SJSA1 (cell line): ENCODE measurements at regions not wholly inside any gene's neighbourhood (a gene's known extent, or its start where the extent isn't known, plus 50 kb on each side); places are given as distances from the start of the nearest gene placed in this dataset.
"Not testable (repeated sequence)": the region's sequence is repeated elsewhere in the genome, so short reads cannot be mapped to it uniquely, and the experiment has no call there.

Experiments used
- DNase-seq, 2 experiments: peaks; one replicate each; pipeline ENCODE4 v3.0.0-alpha.2; 2015 to 2020; ENCODE audit warnings: low spot score in 2 of 2, low read depth in 1 of 2
- H3K27ac ChIP-seq: fragments of 250-450 bp; sonication (Bioruptor Pico); 2 replicates; pipeline ENCODE4 v1.5.1; 2020; ENCODE audit warnings: mild to moderate bottlenecking, moderate library complexity
- H3K27me3 ChIP-seq: fragments of 250-450 bp; sonication (Bioruptor Pico); replicated peaks from 2 replicates; pipeline ENCODE4 v1.5.1; 2020; ENCODE audit warnings: mild to moderate bottlenecking, moderate library complexity
- H3K36me3 ChIP-seq: fragments of 250-450 bp; sonication (Bioruptor Pico); 2 replicates; pipeline ENCODE4 v1.5.1; 2020; ENCODE audit warnings: mild to moderate bottlenecking
- H3K4me1 ChIP-seq: fragments of 250-450 bp; sonication (Bioruptor Pico); replicated peaks from 2 replicates; pipeline ENCODE4 v1.6.1; 2021; ENCODE audit warnings: mild to moderate bottlenecking
- H3K4me3 ChIP-seq: fragments of 250-450 bp; sonication (Bioruptor Pico); 2 replicates; pipeline ENCODE4 v1.5.1; 2020; ENCODE audit warnings: mild to moderate bottlenecking
- H3K9me3 ChIP-seq: fragments of 250-450 bp; sonication (Bioruptor Pico); replicated peaks from 2 replicates; pipeline ENCODE4 v1.5.1; 2020; ENCODE audit warnings: mild to moderate bottlenecking

DNA sequence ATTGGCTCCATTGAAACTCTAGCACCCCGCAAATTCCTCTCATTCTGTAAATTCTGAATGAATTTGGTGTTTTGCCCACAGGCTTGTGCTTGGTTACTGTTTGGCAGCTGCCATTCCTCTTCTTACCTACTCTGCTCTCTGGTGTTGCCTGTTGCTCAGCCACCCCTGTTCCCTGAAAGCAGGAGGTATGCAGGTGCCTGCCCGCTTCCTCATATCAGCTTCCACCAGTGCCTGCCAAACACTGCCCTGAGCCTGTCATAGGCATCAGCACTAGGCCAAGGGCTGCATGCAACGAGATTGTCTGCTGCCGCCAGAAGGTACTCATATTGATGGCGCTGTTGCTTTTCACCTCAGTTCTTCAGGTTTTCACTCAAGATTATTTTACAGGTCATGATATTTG is 978.1 kb downstream of the C4orf33 start:
- no peak overlapping the region for H3K27ac ChIP-seq
- no peaks in the 10 kb centered on the region for H3K27me3 ChIP-seq
- no peak overlapping the region for H3K4me3 ChIP-seq
- DNase-seq: no peak
- peaks cover 5% of the 10 kb centered on the region for H3K4me1 ChIP-seq
- H3K36me3 ChIP-seq: no peaks in the 10 kb centered on the region
- no peaks in the 10 kb centered on the region for H3K9me3 ChIP-seq

DNA sequence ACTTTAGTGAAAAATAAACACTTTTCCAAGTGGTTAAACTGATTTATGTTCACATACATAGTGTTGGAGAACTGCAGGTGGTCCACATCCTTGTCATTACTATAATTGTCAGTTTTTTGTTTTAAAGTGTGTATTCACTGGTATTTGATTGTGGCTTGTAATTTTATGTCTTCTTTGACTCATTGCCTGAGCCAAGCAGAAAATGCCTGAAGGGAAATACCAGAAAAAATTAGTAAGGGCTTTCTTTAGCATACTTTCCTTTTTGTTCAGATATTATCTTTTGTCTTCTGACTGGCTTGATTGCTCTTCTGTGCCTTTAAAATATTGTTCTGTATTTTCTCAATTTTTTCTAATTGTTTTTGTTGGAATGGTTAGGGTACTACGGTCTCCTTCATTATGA is 981.3 kb downstream of the C4orf33 start:
- Histone ChIP-seq H3K27me3 (no peaks in the 10 kb centered on the region), H3K4me1 (peaks cover 5% of the 10 kb centered on the region), H3K27ac (no peak overlapping the region), H3K9me3 (no peaks in the 10 kb centered on the region), H3K4me3 (no peak overlapping the region), H3K36me3 (no peaks in the 10 kb centered on the region)
- peak in 1 of 2 experiments; percentile 37 for DNase-seq

DNA sequence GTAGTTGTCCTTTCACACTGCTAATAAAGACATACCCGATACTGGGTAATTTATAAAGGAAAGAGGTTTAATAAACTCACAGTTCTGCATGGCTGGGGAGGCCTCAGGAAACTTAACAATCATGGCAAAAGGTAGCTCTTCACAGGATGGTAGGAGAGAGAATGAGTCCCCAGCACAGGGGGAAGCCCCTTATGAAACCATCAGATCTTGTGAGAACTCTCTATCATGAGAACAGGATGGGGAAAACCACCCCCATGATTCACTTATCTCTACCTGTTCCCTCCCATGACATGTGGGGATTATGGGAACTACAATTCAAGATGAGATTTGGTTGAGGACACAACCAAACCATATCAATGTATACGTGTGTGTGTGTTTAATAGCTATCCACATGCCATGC is 983.1 kb downstream of the C4orf33 start:
- H3K27me3 ChIP-seq, H3K27ac ChIP-seq, H3K4me1 ChIP-seq, DNase-seq, H3K4me3 ChIP-seq, H3K36me3 ChIP-seq, H3K9me3 ChIP-seq: not testable (repeated sequence)

DNA sequence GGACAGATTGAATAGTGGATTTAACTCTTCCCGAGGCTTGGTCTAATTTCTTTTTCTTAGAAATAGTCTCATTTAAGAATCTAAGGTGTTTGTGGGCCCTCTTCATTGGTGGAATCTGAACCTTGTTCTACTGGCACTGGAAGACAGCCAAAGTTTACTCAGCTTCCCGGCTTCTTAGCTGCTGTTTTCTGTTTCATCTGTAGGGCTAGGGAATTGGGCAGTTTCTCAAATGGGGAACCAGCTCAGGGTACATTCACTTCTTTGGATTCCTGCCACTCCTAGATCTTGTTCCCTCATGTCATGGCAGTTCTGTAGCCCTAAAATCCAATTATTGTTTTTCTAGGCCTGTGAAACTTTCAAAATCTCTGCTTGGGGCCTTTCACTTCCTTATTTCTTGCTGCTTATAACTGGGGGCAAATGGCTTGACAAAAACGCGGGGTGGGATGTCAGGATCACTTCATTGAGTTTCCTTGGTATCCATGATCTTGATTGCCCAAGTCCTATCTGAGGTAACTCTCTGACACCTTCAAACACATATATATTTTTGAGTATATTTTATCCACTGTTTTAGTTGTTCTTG is 985.0 kb downstream of the C4orf33 start:
- Histone ChIP-seq H3K4me1 (peaks cover 5% of the 10 kb centered on the region), H3K4me3 (no peak overlapping the region), H3K36me3 (no peaks in the 10 kb centered on the region), H3K27me3 (no peaks in the 10 kb centered on the region), H3K27ac (no peak overlapping the region), H3K9me3 (no peaks in the 10 kb centered on the region)
- no peak for DNase-seq

DNA sequence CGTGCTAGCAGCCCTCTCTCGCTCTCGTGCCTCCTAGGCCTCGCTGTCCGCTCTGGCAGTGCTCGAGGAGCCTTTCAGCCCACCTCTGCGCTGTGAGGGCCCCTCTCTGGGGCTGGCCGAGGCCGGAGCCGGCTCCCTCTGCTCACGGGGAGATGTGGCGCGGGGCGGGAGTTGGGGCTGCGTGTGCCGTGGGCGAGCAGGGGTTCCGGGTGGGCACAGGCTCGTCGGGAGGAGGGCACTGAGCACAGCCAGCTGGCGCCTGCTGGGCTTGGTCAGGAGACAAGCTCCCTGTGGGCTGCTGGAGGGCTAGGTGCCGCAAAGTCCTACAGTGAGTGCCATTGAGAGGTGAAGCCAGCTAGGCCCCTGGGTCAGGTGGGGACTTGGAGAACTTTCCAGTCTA is 994.5 kb downstream of the C4orf33 start:
- H3K9me3 ChIP-seq: no peaks in the 10 kb centered on the region
- no peak overlapping the region for H3K4me3 ChIP-seq
- no peak overlapping the region for H3K27ac ChIP-seq
- H3K36me3 ChIP-seq: no peaks in the 10 kb centered on the region
- no peaks in the 10 kb centered on the region for H3K27me3 ChIP-seq
- peaks cover 10% of the 10 kb centered on the region for H3K4me1 ChIP-seq
- DNase-seq: no peak

DNA sequence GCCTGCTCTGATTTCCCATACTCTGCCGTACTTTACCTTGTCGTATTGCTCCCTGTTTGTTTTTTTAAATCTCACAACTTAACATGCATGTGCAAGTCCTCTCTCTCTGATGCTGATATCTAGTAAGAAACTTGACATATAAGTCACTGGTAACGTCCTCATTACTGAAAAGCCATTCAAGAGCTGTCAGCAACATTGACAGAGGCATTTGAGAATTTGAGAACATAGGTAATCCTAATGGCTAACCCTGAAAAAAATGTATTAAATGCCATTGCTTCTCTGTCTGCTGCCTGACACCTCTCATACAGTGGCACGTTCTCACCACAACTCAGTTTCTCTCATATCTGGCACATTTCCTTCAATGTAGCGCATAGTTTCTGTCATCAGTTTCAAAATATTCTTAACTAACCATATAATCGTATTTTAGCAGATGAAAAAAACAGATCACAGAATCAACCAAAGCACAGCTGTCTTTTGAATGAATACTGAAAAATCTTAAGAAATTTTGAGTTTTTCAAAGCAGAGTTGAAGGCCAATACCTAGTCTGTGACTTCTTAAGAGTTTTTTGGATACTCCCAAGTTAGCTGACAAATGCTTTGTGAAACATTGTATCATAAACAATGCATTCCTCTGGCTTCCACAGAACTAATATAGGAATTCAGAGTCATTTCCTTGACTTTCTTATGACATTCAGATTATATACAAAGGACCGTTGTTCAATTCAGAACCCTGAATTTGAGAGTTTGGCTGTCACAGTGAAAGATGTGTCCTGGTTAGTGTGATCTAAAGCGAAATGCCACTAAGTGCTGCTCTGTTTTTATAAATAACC is 996.4 kb downstream of the C4orf33 start:
- DNase-seq: peak in 1 of 2 experiments; percentile 13
- Histone ChIP-seq H3K36me3 (no peaks in the 10 kb centered on the region), H3K27me3 (no peaks in the 10 kb centered on the region), H3K4me1 (peaks cover 10% of the 10 kb centered on the region), H3K27ac (no peak overlapping the region), H3K9me3 (no peaks in the 10 kb centered on the region), H3K4me3 (no peak overlapping the region)

DNA sequence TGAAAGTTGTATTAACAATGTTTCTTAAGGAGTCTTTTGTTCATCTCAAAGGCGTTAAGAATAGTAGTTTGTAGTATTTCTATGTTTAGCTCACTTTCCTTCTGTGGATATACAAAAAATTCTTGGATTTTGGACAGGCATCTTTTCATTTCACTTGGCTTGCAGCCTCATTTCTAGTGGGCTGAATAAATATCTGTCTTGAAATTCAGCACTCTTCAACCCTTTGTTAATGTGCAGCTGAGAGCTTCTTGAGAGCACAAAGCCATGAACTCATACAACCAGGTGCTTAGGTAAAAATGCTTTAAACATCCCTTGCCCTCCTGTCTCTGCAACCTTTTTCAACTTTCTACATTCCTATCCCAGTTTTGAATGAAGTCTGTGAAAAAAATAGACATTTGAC is 1003.2 kb downstream of the C4orf33 start:
- Histone ChIP-seq H3K4me3 (no peak overlapping the region), H3K9me3 (no peaks in the 10 kb centered on the region), H3K4me1 (no peaks in the 10 kb centered on the region), H3K27ac (no peak overlapping the region), H3K36me3 (no peaks in the 10 kb centered on the region), H3K27me3 (no peaks in the 10 kb centered on the region)
- no peak for DNase-seq

DNA sequence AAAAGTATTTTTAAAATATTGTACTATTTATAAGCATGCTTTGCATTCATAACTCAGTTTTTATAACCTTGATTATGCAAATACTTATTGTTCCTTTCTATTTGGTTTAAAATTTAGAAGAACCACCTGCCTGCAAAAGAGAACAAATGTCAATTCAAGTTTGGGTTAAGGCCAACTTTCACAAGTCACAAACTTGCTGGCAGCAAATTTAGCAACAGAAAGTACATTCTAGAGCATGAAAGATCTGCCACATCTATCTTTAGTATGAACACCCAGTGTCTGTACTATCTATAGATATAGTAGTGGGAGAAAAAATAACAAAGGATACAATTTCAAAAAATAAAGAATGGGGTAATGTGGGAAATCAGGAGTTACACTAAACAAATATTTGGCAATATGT is 1014.2 kb downstream of the C4orf33 start:
- H3K4me3 ChIP-seq: no peak overlapping the region
- no peaks in the 10 kb centered on the region for H3K27me3 ChIP-seq
- H3K9me3 ChIP-seq: no peaks in the 10 kb centered on the region
- no peak for DNase-seq
- H3K36me3 ChIP-seq: no peaks in the 10 kb centered on the region
- H3K4me1 ChIP-seq: no peaks in the 10 kb centered on the region
- no peak overlapping the region for H3K27ac ChIP-seq

DNA sequence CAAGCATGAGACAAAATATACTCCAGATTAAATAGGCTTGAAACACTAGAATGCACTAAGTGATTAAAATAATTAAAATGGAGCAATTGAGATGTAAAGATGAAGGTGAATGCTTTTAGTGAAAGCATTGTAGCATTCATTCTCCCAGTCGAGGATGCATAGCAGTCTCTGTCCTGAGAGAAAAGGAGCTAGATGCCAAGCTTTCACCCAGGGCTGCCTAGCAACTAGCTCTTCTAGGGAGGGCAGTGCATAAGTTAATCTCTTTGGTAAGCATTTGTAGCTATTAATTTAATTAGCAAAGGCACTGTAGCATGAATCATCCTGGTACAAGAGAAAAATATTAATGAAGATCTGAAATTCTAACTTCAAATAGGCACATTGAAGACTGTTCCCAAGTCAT is 1014.8 kb downstream of the C4orf33 start:
- Histone ChIP-seq H3K27me3 (no peaks in the 10 kb centered on the region), H3K36me3 (no peaks in the 10 kb centered on the region), H3K27ac (no peak overlapping the region), H3K9me3 (no peaks in the 10 kb centered on the region), H3K4me3 (no peak overlapping the region), H3K4me1 (no peaks in the 10 kb centered on the region)
- no peak for DNase-seq

DNA sequence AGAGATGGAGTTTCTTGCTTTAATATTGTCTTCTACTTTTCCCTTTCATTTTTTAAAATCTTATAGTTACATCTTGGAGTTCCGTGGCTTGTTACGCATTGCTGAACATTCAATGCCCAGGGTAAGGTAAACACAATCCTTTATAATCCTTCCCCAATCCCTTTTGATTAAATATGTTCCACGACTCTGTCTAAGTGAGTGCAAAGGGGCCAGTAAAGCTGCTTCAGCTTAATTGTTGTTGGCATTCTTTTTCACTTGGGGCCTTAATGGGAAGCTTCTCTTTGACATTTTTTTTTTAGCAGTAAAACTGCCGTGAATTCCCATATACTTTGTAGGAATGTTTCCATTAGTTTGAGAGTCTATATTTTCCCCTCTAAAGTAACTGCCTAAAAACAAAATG is 1028.1 kb downstream of the C4orf33 start:
- no peaks in the 10 kb centered on the region for H3K9me3 ChIP-seq

DNA sequence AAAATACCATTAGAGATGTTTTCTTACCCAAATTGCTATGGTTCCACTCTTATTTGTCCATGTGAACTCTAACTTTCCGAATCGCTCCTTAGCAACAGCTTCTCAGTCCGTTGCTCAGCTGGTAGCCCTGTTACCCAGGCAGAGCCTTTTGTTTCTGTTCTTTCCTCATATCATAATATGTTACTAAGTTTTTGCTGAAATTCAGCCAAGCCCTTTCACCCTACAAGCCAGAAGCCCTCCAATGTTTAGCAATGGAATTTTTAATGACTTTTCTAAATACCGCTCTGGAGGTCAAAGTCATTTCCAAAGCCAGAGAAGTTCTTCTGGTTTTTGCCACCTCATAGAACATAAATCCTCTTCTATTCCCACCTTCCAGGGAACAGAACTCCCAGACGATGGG is 1029.5 kb downstream of the C4orf33 start:
- Histone ChIP-seq H3K9me3 (no peaks in the 10 kb centered on the region), H3K36me3 (no peaks in the 10 kb centered on the region), H3K27ac (no peak overlapping the region), H3K27me3 (no peaks in the 10 kb centered on the region), H3K4me3 (no peak overlapping the region), H3K4me1 (no peaks in the 10 kb centered on the region)
- DNase-seq: no peak

More for the DNA sequence above, 1028.1 kb downstream of the C4orf33 start:
- no peak for DNase-seq
- Histone ChIP-seq H3K36me3 (no peaks in the 10 kb centered on the region), H3K27ac (no peak overlapping the region), H3K4me3 (no peak overlapping the region), H3K27me3 (no peaks in the 10 kb centered on the region), H3K4me1 (no peaks in the 10 kb centered on the region)

DNA sequence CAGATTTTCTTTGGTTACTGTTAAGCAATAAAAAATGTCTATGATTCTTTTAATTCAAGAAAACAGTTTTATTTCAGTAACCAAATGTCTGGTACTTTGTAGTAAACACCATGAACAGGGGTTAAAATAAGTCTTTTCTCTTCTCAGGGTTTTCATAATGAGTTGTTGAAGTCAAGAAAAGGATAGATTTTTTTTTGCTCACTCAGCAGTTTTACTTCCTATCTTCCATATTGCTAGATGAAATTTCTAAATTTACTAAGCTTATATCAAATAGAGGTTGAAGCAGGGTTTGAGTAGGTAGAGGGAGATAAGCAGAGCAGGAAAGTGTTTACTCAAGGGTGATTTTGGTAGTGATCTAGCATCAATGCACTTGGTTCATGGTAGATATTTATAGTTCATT is 1031.3 kb downstream of the C4orf33 start:
- no peaks in the 10 kb centered on the region for H3K27me3 ChIP-seq

DNA sequence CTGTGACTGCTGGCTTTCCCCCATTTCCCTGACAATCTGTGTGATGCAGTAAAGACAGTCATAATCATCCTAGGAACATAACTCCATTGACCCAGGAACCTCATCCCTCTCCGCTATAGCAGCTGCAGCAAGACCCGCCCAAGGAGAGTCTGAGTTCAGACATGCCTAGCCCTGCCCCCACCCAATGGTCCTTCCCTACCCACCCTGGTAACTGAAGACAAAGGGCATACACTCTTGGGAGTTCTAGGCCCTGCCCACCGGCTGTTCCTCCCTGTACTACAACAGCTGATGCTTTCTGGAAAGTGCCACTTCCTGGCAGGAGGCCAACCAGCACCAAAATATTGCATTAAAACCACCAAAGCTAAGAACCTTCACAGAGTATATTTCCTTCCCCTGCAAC is 1035.6 kb downstream of the C4orf33 start:
- Histone ChIP-seq H3K27ac (no peak overlapping the region), H3K4me1 (no peaks in the 10 kb centered on the region), H3K27me3 (no peaks in the 10 kb centered on the region), H3K9me3 (no peaks in the 10 kb centered on the region), H3K4me3 (no peak overlapping the region), H3K36me3 (no peaks in the 10 kb centered on the region)
- no peak for DNase-seq

More for the DNA sequence above, 1031.3 kb downstream of the C4orf33 start:
- Histone ChIP-seq H3K4me3 (no peak overlapping the region), H3K4me1 (no peaks in the 10 kb centered on the region), H3K9me3 (no peaks in the 10 kb centered on the region), H3K36me3 (no peaks in the 10 kb centered on the region), H3K27ac (no peak overlapping the region)
- DNase-seq: no peak

DNA sequence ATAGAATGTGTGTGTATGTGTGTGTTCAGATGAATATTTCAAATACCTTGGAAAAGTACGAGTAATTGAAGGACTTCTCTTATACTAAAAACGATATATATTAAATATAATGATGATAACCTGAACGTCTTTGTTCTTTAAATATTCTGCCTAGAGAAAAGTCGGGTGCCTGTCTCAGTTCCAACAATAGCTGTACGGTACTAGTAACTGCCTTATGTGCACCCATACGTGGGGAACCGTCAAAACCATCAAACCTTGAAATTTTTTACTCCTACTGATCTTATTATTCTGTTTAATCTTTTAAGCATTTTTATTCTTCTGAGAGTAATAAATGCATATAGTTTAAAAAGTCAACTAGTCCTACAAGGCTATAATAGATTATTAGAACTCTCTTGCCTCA is 1045.7 kb downstream of the C4orf33 start:
- Histone ChIP-seq H3K27ac (no peak overlapping the region), H3K27me3 (no peaks in the 10 kb centered on the region), H3K9me3 (no peaks in the 10 kb centered on the region), H3K36me3 (no peaks in the 10 kb centered on the region), H3K4me1 (no peaks in the 10 kb centered on the region), H3K4me3 (no peak overlapping the region)
- no peak for DNase-seq
